EL (cell line): ENCODE measurements at regions not wholly inside any gene's neighbourhood (a gene's known extent, or its start where the extent isn't known, plus 50 kb on each side); places are given as distances from the start of the nearest gene placed in this dataset.
"Not testable (repeated sequence)": the region's sequence is repeated elsewhere in the genome, so short reads cannot be mapped to it uniquely, and the experiment has no call there.

ENCODE experiments used
- DNase-seq: peaks from one replicate; pipeline ENCODE4 v3.0.0-alpha.2; 2016

GRCh38 chr11:110862407-110862806, 150.2 kb upstream of the ARHGAP20 start:
- no peak for DNase-seq

GRCh38 chr11:110860461-110860860, 148.2 kb upstream of the ARHGAP20 start:
- DNase-seq, result no peak

DNA sequence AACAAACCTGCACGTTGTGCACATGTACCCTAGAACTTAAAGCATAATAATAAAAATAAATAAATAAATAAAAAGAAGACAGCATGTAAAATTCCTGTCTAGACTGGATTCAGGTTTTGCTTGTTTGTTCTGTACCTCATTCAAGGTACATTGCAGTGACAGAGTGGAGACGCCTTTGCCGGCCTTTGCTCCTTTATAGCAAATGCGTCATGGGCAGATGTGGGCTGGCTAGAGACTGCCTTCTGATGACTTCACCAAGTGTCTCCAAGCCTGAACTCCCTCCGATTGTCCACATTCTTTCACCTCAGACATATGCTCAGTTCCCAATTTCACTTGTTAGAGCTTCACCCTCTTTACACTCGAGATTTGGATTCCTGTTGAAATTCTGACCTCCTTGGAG, 147.8 kb upstream of the ARHGAP20 start:
- no peak for DNase-seq

DNA sequence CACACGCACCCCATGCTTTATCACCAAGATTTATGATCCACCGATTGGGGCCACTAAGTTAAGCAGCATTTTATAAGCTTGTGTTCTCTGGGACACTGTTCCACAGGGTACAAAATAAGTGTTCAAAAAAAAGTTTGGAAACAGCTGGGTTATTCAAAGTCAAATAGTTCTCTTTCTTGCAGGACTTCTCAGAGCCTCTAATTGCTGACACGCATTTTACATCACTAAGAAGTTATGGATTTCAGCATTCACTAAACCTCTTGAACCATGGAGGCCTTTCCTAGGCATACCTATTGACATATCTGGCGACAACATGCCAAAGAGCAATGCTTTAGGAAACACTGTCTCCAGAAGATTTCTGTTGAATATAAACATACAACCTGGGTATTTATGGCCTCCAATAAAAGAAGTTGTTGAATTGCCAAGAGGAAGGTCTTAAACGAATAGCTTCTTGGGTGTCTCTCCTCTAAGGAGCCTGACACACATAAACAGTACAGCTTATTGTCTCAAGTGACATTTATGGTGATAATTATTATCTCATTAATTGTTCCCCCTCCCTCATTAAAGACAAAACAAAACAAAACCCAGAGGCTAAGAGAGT, 147.1 kb upstream of the ARHGAP20 start:
- no peak for DNase-seq

DNA sequence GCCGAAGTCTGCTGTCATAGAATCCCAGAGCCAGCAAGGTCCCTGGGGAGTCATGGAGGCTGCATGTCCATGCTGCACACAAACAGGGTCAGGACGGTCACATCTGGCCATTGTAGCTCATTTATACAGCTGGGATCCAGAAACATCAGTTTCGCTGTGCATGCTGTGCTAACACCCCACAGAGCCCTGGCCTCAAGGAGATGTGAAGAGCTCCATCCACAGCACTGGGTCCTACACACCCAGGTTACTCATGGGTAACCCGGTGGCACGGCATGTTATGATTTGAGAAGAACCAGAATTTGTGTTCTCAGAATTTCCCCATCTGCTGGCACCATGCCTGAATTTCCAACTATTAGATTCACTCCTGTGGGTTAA, 146.3 kb upstream of the ARHGAP20 start:
- DNase-seq, result no peak

GRCh38 chr11:110857892-110858546, 145.8 kb upstream of the ARHGAP20 start:
- DNase-seq, result no peak

- DNase-seq, result no peak
These were observed 145.0 kb upstream of the ARHGAP20 start for GRCh38 chr11:110856996-110857812.

DNA sequence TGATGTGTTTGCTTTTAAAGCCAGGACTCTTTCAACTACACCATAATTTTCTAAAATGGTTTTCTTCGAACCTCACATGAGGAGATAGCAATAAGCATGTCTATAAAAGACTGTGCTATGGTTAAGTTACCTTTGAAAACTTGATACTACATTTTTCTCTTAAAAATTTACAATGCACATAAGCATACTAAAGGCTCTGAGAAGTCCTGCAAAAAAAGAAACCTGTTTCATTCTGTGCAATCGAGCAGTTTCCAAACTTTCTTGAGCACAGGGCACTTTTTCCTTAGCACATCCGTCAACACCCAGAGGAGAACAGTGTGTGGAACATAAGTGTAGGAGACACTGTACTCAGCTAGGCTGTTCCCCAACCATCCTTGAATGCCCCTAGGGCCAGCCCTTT, 144.1 kb upstream of the ARHGAP20 start:
- no peak for DNase-seq

- DNase-seq, result no peak
These were observed 143.0 kb upstream of the ARHGAP20 start for GRCh38 chr11:110855191-110855590.

DNA sequence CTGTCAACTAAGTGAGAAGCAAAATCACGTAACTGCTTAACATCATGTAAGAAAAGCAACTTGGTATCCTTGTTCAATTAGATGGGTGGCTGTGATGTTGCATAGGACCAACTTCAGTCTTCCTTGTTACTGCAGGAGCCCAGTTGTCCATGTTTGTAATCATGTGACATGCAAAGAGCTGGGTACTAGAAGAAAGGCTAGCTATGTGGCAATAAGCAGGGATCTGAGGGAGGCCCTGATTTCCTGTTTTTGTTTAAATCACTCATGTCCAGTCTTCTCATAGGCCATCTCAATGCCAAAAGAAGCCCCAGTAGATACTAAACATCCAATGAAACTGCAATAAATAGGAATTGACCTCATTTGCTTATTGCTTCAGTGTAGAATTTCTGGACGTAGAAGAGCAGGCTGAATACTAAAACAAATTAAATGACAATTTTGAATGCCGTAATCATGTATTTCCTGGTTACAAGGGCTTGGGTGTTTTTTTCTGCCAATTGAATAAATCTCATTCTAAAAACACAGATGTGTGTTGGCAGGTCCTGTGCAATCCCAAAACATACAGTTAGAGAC, 140.8 kb upstream of the ARHGAP20 start:
- DNase-seq, result no peak

- DNase-seq, result no peak
These were observed 138.6 kb upstream of the ARHGAP20 start for GRCh38 chr11:110850846-110851245.

DNA sequence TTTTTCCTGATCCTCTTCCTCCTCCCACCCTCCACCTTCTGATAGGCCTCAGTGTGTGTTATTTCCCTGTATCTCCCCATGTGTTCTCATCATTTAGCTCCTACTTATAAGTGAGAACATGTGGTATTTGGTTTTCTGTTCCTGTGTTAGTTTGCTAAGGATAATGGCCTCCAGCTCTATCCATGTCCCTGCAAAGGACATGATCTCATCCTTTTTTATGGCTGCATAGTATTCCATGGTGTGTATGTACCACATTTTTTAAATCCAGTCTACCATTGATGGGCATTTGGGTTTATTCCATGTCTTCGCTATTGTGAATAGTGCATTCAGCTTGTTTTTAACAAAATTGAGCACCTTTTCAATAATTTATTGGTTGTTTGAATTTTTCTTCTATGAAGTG, 130.8 kb upstream of the ARHGAP20 start:
- DNase-seq, result not testable (repeated sequence)

GRCh38 chr11:110838808-110839207, 126.6 kb upstream of the ARHGAP20 start:
- DNase-seq, result no peak

DNA sequence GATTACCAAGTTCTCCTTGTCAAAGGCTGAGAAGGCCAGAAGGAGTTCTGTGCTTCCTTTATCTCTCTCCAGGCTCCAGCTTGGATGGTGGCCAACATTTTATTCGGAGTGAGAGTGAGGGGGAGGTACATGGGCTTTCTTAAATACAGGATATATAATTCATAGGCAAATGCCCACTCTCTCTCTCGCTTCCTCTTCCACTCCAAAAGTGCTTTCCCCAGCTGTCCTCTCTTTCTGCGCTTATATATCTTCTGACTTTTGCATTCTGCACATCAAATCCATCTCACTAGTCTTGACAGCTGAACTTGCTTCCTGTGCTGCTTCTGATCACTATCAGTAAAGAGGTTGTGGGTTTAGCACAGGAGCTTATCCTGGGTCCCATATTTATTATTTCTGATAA, 125.4 kb upstream of the ARHGAP20 start:
- DNase-seq, result no peak

DNA sequence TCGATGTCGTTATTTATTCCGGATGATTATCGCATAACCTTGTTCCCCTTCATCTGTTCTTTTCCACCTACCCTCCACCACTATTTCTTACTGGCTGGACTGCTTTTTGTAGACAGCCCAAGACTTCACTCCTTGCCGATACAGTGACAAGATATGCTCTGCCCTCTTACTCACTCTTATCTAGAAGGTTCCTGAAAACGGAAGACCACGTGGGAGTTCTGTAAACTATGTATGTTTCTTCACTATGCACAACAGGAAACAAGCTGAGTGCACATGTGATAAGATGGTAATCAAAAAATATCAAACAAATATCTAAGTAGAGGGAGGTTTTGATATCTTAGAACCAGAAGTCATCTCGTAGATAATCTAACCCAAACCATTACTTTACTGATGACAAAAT, 122.9 kb upstream of the ARHGAP20 start:
- DNase-seq, result no peak

GRCh38 chr11:110833033-110833484, 120.8 kb upstream of the ARHGAP20 start:
- peak; percentile 43 for DNase-seq

DNA sequence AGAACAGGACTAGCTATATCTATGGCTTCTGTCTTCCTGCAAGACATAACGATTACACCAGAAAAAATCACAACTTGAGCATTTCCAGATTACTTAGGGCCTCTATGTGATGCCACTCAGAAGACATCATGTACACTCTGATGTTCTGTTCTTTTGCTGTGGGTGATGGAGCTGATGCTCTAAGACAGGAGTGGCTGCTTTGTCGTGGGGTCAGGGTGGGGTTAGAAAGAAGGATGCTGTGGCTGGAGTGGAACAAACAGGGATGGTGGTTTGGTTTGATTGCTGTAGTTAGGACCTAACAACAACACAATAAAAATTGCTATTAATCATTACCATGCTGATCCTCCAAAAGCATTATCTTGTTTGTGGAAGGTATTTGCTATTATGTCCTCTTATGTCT, 120.3 kb upstream of the ARHGAP20 start:
- DNase-seq, result no peak

- DNase-seq, result no peak
These were observed 119.8 kb upstream of the ARHGAP20 start for GRCh38 chr11:110832080-110832479.

DNA sequence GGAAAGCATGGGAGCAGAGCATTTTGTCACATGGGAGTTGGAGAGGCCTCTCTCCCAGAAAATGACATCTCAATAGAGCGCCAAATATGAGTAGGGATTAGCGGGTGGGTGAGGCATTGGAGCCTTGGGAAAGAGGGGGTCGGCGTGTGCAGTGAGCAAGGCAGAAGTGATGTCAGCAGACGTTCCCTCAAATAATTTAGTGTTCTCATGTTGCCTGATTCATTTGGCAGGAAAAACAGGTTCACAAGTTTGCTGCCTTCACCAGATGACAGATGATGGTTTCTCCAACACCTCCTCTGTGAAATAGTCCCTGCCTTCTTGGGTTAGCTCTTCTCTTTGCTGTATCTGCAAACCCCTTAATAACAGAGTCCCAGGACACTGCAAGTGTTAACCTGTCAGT, 118.5 kb upstream of the ARHGAP20 start:
- no peak for DNase-seq

GRCh38 chr11:110830344-110830743, 118.1 kb upstream of the ARHGAP20 start:
- DNase-seq, result no peak

- peak; percentile 8 for DNase-seq
These were observed 117.6 kb upstream of the ARHGAP20 start for GRCh38 chr11:110829873-110830272.

- DNase-seq, result no peak
These were observed 115.8 kb upstream of the ARHGAP20 start for GRCh38 chr11:110828086-110828485.

- no peak for DNase-seq
These were observed 115.0 kb upstream of the ARHGAP20 start for GRCh38 chr11:110827276-110827675.
